SK-N-SH treated with all-trans-retinoic acid at 6 μM for 48 hours (cell line): ENCODE measurements at regions not wholly inside any gene's neighbourhood (a gene's known extent, or its start where the extent isn't known, plus 50 kb on each side); places are given as distances from the start of the nearest gene placed in this dataset.

ENCODE experiments used
- ATAC-seq: fragments of 200-7000 bp; cut with Tn5 transposase; 3 replicates; pipeline ENCODE4 v1.9.1; 2020; ENCODE audit warnings: mild to moderate bottlenecking, moderate library complexity
- ARNTL ChIP-seq: fragments of 450-650 bp; formaldehyde crosslinking; IDR thresholded peaks from 2 replicates; pipeline ENCODE4 v1.5.0; 2020; ENCODE audit warnings: low read depth, mild to moderate bottlenecking, moderate library complexity, borderline replicate concordance
- BACH2 ChIP-seq: fragments of 250-450 bp; sonication (Bioruptor Pico); IDR thresholded peaks from 2 replicates; pipeline ENCODE4 v1.9.0; 2021; ENCODE audit warnings: mild to moderate bottlenecking, borderline replicate concordance
- CREB5 ChIP-seq: fragments of 250-450 bp; sonication (Bioruptor Pico); IDR thresholded peaks from 2 replicates; pipeline ENCODE4 v1.5.1; 2020; ENCODE audit warnings: low read depth, mild to moderate bottlenecking, moderate library complexity
- CSDC2 ChIP-seq: fragments of 250-450 bp; sonication (Bioruptor Pico); IDR thresholded peaks from 2 replicates; pipeline ENCODE4 v1.5.0; 2020; ENCODE audit warnings: mild to moderate bottlenecking, moderate library complexity
- CSRNP3 ChIP-seq: fragments of 250-450 bp; sonication (Bioruptor Pico); IDR thresholded peaks from 2 replicates; pipeline ENCODE4 v1.5.1; 2021; ENCODE audit warnings: mild to moderate bottlenecking, moderate library complexity
- ESRRG ChIP-seq: fragments of 250-450 bp; sonication (Bioruptor Pico); IDR thresholded peaks from 2 replicates; pipeline ENCODE4 v1.6.1; 2021; ENCODE audit warnings: mild to moderate bottlenecking
- ISL1 ChIP-seq: fragments of 250-450 bp; sonication (Bioruptor Pico); IDR thresholded peaks from 2 replicates; pipeline ENCODE4 v2.1.2; 2022; ENCODE audit warnings: mild to moderate bottlenecking, moderate library complexity
- OSR1 ChIP-seq: fragments of 250-450 bp; sonication (Bioruptor Pico); IDR thresholded peaks from 2 replicates; pipeline ENCODE4 v1.8.0; 2022; ENCODE audit warnings: moderate library complexity, mild to moderate bottlenecking, inconsistent platforms
- PATZ1 ChIP-seq: fragments of 250-450 bp; sonication (Bioruptor Pico); IDR thresholded peaks from 2 replicates; pipeline ENCODE4 v1.8.0; 2020; ENCODE audit warnings: mild to moderate bottlenecking, moderate library complexity, borderline replicate concordance
- PPARA ChIP-seq: fragments of 250-450 bp; sonication (Bioruptor Pico); IDR thresholded peaks from 2 replicates; pipeline ENCODE4 v1.5.0; 2020; ENCODE audit warnings: mild to moderate bottlenecking, borderline replicate concordance
- RARB ChIP-seq: fragments of 250-450 bp; sonication (Bioruptor Pico); IDR thresholded peaks from 2 replicates; pipeline ENCODE4 v1.8.0; 2021; ENCODE audit warnings: mild to moderate bottlenecking, moderate library complexity
- SNAI2 ChIP-seq: fragments of 250-450 bp; sonication (Bioruptor Pico); IDR thresholded peaks from 2 replicates; pipeline ENCODE4 v1.5.0; 2020; ENCODE audit warnings: mild to moderate bottlenecking, moderate library complexity
- TCF4 ChIP-seq: fragments of 250-450 bp; sonication (Bioruptor Pico); IDR thresholded peaks from 2 replicates; pipeline ENCODE4 v1.8.0; 2021; ENCODE audit warnings: mild to moderate bottlenecking, moderate library complexity, borderline replicate concordance
- TOX ChIP-seq: fragments of 250-450 bp; sonication (Bioruptor Pico); IDR thresholded peaks from 2 replicates; pipeline ENCODE4 v1.8.0; 2021; ENCODE audit warnings: mild to moderate bottlenecking, moderate library complexity, borderline replicate concordance
- TSHZ2 ChIP-seq: fragments of 250-450 bp; sonication (Bioruptor Pico); IDR thresholded peaks from 2 replicates; pipeline ENCODE4 v1.5.0; 2020; ENCODE audit warnings: mild to moderate bottlenecking, moderate library complexity
- ZC3H10 ChIP-seq: fragments of 250-450 bp; sonication (Bioruptor Pico); IDR thresholded peaks from 2 replicates; pipeline ENCODE4 v1.5.1; 2021; ENCODE audit warnings: mild to moderate bottlenecking, moderate library complexity
- ZFP3 ChIP-seq: fragments of 250-450 bp; sonication (Bioruptor Pico); IDR thresholded peaks from 2 replicates; pipeline ENCODE4 v1.5.0; 2020; ENCODE audit warnings: mild to moderate bottlenecking, moderate library complexity
- ZFP30 ChIP-seq: fragments of 450-650 bp; formaldehyde crosslinking; IDR thresholded peaks from 2 replicates; pipeline ENCODE4 v1.5.0; 2022; ENCODE audit warnings: mild to moderate bottlenecking, moderate library complexity
- ZNF565 ChIP-seq: fragments of 450-650 bp; formaldehyde crosslinking; conservative IDR thresholded peaks from 2 replicates; pipeline ENCODE4 v1.5.0; 2020; ENCODE audit warnings: low read depth, mild to moderate bottlenecking, moderate library complexity
- ZNF70 ChIP-seq: fragments of 450-650 bp; formaldehyde crosslinking; IDR thresholded peaks from 2 replicates; pipeline ENCODE4 v1.5.0; 2020; ENCODE audit warnings: mild to moderate bottlenecking, moderate library complexity
- ZNF8 ChIP-seq: fragments of 450-650 bp; formaldehyde crosslinking; IDR thresholded peaks from 2 replicates; pipeline ENCODE4 v1.5.0; 2020; ENCODE audit warnings: mild to moderate bottlenecking, moderate library complexity

- ATAC-seq, result no peak
Observed at GRCh38 chr1:98176936-98177335, 256.1 kb upstream of the DPYD start.

GRCh38 chr1:98176414-98176813 lies 255.6 kb upstream of the DPYD start:
- TF ChIP-seq OSR1 (CRISPR knock-in tag) (no peak), TOX (CRISPR knock-in tag) (no peak), CREB5 (CRISPR knock-in tag) (no peak), ZFP30 (CRISPR knock-in tag) (no peak), ISL1 (CRISPR knock-in tag) (no peak), ZFP3 (CRISPR knock-in tag) (no peak), BACH2 (CRISPR knock-in tag) (no peak), ZC3H10 (no peak), CSRNP3 (CRISPR knock-in tag) (no peak), ZNF70 (CRISPR knock-in tag) (no peak), ZNF565 (CRISPR knock-in tag) (no peak), PATZ1 (CRISPR knock-in tag) (no peak)
- TF ChIP-seq, all 23 proteins: peak for 0
- no peak for ATAC-seq

More at GRCh38 chr1:98176936-98177335, 256.1 kb upstream of the DPYD start:
- TF ChIP-seq PPARA (no peak), ZNF8 (CRISPR knock-in tag) (no peak), TCF4 (CRISPR knock-in tag) (no peak), ZFP30 (CRISPR knock-in tag) (no peak), SNAI2 (no peak), OSR1 (CRISPR knock-in tag) (no peak), TSHZ2 (no peak), PATZ1 (CRISPR knock-in tag) (no peak), CREB5 (CRISPR knock-in tag) (no peak), RARB (no peak), ZNF70 (CRISPR knock-in tag) (no peak), ZNF565 (CRISPR knock-in tag) (no peak), TOX (CRISPR knock-in tag) (no peak), ZC3H10 (no peak), ARNTL (CRISPR knock-in tag) (no peak), ZFP3 (CRISPR knock-in tag) (no peak), ISL1 (CRISPR knock-in tag) (no peak)

GRCh38 chr1:98172578-98172977 lies 251.7 kb upstream of the DPYD start:
- ATAC-seq, result no peak
- TF ChIP-seq TSHZ2, result no peak
- no peak for TF ChIP-seq TOX (CRISPR knock-in tag)
- no peak for TF ChIP-seq ZNF8 (CRISPR knock-in tag)
- TF ChIP-seq CREB5 (CRISPR knock-in tag), result no peak
- TF ChIP-seq ZNF565 (CRISPR knock-in tag), result no peak
- no peak for TF ChIP-seq BACH2 (CRISPR knock-in tag)
- TF ChIP-seq ZC3H10, result no peak
- TF ChIP-seq ESRRG, result no peak
- TF ChIP-seq CSDC2, result no peak
